Astrocyte of the spinal cord (primary cell): ENCODE measurements at regions not wholly inside any gene's neighbourhood (a gene's known extent, or its start where the extent isn't known, plus 50 kb on each side); places are given as distances from the start of the nearest gene placed in this dataset.

Experiments used
- DNase-seq: peaks from one replicate; pipeline ENCODE4 v3.0.0; 2011; ENCODE audit warnings: low read depth, low spot score
- H3K4me3 ChIP-seq: 2 replicates; pipeline ENCODE4 v1.5.1; 2011; ENCODE audit warnings: low read depth, mild to moderate bottlenecking, low read length, moderate library complexity
- in situ Hi-C: cut with HindIII; loops from 2 replicates; pipeline ENCODE4 v1.10.0; 2017; ENCODE audit warnings: low sequenced_read_pairs
- TF ChIP-seq, protein P1 (sequence below): IDR thresholded peaks from 2 replicates; pipeline ENCODE4 v1.5.1; 2012; ENCODE audit warnings: low read depth, mild to moderate bottlenecking, low read length, inconsistent platforms

DNA sequence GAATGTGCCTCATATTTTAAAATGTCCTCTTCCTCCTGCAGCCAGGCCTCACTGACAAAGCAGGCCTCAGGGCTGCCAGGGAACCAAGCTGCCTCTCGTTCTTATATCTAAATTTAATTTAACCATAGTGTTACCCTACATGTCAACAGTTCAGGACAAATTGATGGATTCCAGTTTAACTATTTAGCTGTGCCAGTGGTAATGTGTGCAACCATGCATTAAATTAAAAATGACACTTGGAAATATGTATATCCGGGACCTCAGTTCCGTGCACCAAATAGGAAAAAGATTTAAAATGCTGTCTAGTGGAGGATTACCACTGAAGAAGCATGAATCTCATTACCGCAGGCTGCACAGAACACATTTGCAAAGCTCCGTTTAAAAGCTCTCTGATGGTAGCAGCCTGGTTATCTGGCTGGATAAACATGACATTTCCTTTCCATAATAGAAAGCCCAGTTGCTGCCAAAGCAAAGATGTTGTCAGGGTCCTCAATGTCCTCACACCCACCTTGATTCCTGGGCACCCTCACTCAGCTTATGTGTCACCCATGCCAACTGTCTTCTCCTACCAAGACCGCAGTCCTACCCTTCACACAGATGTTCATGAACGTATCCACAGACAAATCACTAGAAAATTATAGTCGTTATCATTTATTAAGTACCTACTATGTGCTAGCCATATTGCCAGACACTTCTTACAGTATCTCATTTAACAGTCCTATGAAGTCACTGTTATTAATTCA is 73.3 kb upstream of the FRMD4A start:
- in situ Hi-C loops: no loop called here
- peak; percentile 16 for DNase-seq
- no peak overlapping the region for H3K4me3 ChIP-seq
- TF ChIP-seq, protein P1, sequence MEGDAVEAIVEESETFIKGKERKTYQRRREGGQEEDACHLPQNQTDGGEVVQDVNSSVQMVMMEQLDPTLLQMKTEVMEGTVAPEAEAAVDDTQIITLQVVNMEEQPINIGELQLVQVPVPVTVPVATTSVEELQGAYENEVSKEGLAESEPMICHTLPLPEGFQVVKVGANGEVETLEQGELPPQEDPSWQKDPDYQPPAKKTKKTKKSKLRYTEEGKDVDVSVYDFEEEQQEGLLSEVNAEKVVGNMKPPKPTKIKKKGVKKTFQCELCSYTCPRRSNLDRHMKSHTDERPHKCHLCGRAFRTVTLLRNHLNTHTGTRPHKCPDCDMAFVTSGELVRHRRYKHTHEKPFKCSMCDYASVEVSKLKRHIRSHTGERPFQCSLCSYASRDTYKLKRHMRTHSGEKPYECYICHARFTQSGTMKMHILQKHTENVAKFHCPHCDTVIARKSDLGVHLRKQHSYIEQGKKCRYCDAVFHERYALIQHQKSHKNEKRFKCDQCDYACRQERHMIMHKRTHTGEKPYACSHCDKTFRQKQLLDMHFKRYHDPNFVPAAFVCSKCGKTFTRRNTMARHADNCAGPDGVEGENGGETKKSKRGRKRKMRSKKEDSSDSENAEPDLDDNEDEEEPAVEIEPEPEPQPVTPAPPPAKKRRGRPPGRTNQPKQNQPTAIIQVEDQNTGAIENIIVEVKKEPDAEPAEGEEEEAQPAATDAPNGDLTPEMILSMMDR: no peak

DNA sequence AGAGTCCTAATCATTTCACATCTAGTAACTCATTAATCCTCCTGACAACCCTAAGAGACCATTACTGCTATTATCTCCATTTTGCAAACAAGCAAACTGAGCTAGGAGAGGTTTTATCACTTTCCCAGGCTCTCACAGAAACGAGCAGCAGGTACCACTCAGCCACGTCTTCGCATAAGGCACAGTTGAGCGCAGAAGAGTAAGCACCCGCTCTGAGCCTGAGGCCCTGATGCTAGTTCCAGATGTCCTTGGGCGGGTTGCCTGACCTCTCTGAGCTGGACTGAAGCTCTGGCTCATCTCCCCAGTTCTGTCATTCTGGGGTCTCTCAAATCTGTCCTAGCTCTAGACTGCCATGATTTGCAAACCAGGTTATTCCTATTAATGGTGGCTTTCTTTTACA is 72.6 kb upstream of the FRMD4A start:
- no peak for DNase-seq
- H3K4me3 ChIP-seq: no peak overlapping the region
- in situ Hi-C loops: no loop called here
- TF ChIP-seq, protein P1: no peak

DNA sequence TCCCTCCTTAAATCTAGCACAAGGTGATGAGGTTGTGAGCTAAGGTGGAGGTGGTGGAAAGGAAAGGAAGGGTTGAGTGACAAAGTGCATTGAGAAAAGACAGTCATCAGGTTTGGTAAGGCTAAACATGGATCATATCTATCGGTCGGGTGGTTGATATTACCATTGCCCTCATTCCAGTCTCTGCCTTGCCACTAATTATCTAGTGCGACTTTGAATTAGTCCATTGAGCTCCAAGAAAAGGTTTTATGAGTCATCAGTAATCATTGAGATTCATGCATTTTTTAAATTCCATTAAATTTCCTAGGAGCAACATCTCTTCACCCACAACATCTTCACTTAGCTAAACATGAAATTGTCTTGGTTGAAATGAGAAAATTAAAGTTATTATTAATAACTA is 68.9 kb upstream of the FRMD4A start:
- TF ChIP-seq, protein P1: no peak
- DNase-seq: no peak
- in situ Hi-C loops: no loop called here
- H3K4me3 ChIP-seq: no peak overlapping the region

DNA sequence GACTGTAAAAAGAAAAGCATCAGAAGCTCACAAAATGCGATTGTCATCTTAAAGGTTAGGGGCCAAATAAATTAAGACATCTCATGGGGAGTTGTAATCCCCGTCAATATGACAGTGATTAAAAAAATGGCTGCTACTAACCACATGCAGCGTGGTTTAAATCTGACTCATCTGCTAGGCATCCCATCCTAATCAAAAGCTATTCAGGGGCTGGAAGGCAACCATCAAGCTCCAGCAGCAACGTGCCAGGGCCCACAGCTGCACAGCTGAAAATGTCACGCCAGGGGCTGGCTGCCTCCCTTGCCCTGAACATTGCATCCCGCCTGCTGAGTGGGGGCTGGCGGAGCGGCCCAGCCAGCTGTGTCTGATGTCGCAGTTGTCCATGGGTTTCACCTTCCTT is 66.3 kb upstream of the FRMD4A start:
- H3K4me3 ChIP-seq: no peak overlapping the region
- TF ChIP-seq, protein P1: no peak
- in situ Hi-C loops: no loop called here
- DNase-seq: peak; percentile 98

DNA sequence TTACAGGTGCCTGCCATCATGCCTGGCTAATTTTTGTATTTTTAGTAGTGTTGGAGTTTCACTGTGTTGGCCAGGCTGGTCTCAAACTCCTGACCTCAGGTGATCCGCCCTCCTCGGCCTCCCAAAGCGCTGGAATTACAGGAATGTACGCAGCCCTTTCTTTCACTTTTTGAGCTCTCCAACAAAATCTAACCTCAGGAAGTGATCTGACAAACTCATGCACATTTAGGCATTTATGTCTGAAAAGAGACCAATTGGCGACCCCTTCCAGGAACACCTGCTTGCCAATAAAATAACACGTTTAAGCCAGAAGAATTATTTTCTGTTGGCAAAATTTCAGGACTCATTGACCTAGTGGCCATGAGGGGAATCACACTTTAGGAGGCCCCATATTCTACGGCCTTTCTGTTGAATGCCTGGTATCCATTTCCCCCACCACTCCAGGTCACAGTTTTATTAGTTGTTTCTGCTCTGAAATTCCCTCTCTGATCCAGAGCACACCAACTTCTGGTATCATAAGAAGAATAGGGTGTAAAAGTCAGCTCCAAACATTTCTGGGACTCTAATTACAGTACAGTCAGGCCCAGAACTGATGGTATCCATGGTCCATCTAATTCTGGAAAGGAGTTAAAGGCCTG is 65.8 kb upstream of the FRMD4A start:
- no peak for DNase-seq
- H3K4me3 ChIP-seq: no peak overlapping the region
- in situ Hi-C loops: no loop called here
- TF ChIP-seq, protein P1: peak; percentile 69

DNA sequence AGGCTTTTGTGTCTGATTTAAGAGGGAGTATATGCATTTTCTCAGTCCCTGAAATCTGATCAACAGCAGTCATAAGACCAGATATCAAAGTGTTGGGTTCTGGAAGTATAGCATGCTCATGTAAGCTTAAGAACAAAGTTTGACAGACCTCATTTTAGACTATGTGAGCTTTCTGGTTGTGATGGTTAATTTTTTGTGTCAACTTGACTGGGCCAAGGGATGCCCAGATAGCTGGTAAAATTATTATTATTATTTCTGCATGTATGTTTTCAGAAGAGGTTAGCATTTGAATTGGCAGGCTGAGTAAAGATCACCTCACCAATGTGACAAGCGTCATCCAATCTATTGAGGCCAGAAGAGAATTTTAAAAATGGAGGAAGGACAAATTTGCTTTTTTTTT is 63.5 kb upstream of the FRMD4A start:
- TF ChIP-seq, protein P1: no peak
- no peak overlapping the region for H3K4me3 ChIP-seq
- DNase-seq: no peak
- in situ Hi-C loops: no loop called here
